Uterus (tissue), 2 donors: ENCODE measurements at regions not wholly inside any gene's neighbourhood (a gene's known extent, or its start where the extent isn't known, plus 50 kb on each side); places are given as distances from the start of the nearest gene placed in this dataset.

Experiments used
- CTCF ChIP-seq, 4 experiments: fragments of 200-600 bp in 2 of 4; fragments of 450-650 bp in 2 of 4; sonication (generic) in 2 of 4; IDR thresholded peaks; one replicate each; pipeline ENCODE4 v1.5.1; 2016 to 2019; ENCODE audit warnings: antibody characterized with exemption in 4 of 4, mild to moderate bottlenecking in 2 of 4, moderate library complexity in 1 of 4
- POLR2A ChIP-seq, 2 donors: fragments of 450-650 bp; IDR thresholded peaks; one replicate each; pipeline ENCODE4 v1.6.1; 2016; ENCODE audit warnings: antibody characterized with exemption in 2 of 2, mild to moderate bottlenecking in 1 of 2, moderate library complexity in 1 of 2

GRCh38 chr10:65270969-65271368 lies 1654.9 kb upstream of the LRRTM3 start:
- no peak for TF ChIP-seq CTCF (IDR thresholded peaks at IDR 0.05)
- TF ChIP-seq POLR2A (IDR thresholded peaks at IDR 0.05): no peak
